Kasumi-1 (cell line): ENCODE measurements at regions not wholly inside any gene's neighbourhood (a gene's known extent, or its start where the extent isn't known, plus 50 kb on each side); places are given as distances from the start of the nearest gene placed in this dataset.
A peak's percentile ranks its signal among the peaks of the same experiment; 100 is the strongest.

Experiments
- DNase-seq, 2 experiments: peaks; one replicate each; lab custom pipeline; 2025; lab: John Stamatoyannopoulos, UW

GRCh38 chr4:63799166-63799565 lies 610.1 kb downstream of the TECRL start:
- DNase-seq: no peak

GRCh38 chr4:63795301-63795700 lies 613.9 kb downstream of the TECRL start:
- no peak for DNase-seq

GRCh38 chr4:63790377-63790776 lies 618.9 kb downstream of the TECRL start:
- DNase-seq: no peak

GRCh38 chr4:63788271-63788670 lies 621.0 kb downstream of the TECRL start:
- DNase-seq: no peak

GRCh38 chr4:63787326-63787725 lies 621.9 kb downstream of the TECRL start:
- DNase-seq: no peak

GRCh38 chr4:63786171-63786570 lies 623.1 kb downstream of the TECRL start:
- no peak for DNase-seq

- DNase-seq: no peak
These were observed 624.4 kb downstream of the TECRL start for GRCh38 chr4:63784822-63785221.

GRCh38 chr4:63777601-63778000 lies 631.6 kb downstream of the TECRL start:
- no peak for DNase-seq

- no peak for DNase-seq
These were observed 644.9 kb downstream of the TECRL start for GRCh38 chr4:63764400-63764799.

GRCh38 chr4:63757929-63758328 lies 651.3 kb downstream of the TECRL start:
- no peak for DNase-seq

- DNase-seq: no peak
These were observed 666.4 kb downstream of the TECRL start for GRCh38 chr4:63742882-63743281.

GRCh38 chr4:63729519-63729918 lies 679.7 kb downstream of the TECRL start:
- no peak for DNase-seq

GRCh38 chr4:63728480-63729177 lies 680.6 kb downstream of the TECRL start:
- no peak for DNase-seq

GRCh38 chr4:63717384-63717783 lies 691.9 kb downstream of the TECRL start:
- DNase-seq: peak; percentile 38 to 53

- DNase-seq: no peak
These were observed 700.6 kb downstream of the TECRL start for GRCh38 chr4:63708661-63709060.

GRCh38 chr4:63700569-63700968 lies 708.7 kb downstream of the TECRL start:
- no peak for DNase-seq

- no peak for DNase-seq
These were observed 715.9 kb downstream of the TECRL start for GRCh38 chr4:63693321-63693720.

- no peak for DNase-seq
These were observed 730.8 kb downstream of the TECRL start for GRCh38 chr4:63678358-63678931.

GRCh38 chr4:63670735-63671134 lies 738.5 kb downstream of the TECRL start:
- DNase-seq: no peak

- DNase-seq: no peak
These were observed 745.4 kb downstream of the TECRL start for GRCh38 chr4:63663870-63664269.

GRCh38 chr4:63644396-63644795 lies 764.9 kb downstream of the TECRL start:
- no peak for DNase-seq

- DNase-seq: peak in 1 of 2 experiments; percentile 1
These were observed 772.0 kb downstream of the TECRL start for GRCh38 chr4:63637270-63637669.

GRCh38 chr4:63632858-63633257 lies 776.4 kb downstream of the TECRL start:
- DNase-seq: no peak

GRCh38 chr4:63620271-63620670 lies 789.0 kb downstream of the TECRL start:
- DNase-seq: no peak
